Kidney epithelial cell (primary cell): ENCODE measurements at regions not wholly inside any gene's neighbourhood (a gene's known extent, or its start where the extent isn't known, plus 50 kb on each side); places are given as distances from the start of the nearest gene placed in this dataset.

Experiments
- DNase-seq: peaks from one replicate; pipeline ENCODE4 v3.0.0-alpha.2; 2010; ENCODE audit warnings: low read depth
- H3K27me3 ChIP-seq: 2 replicates; pipeline ENCODE4 v1.6.0; 2011; ENCODE audit warnings: low read length; ENCODE audit not compliant: control insufficient read depth, insufficient read depth
- H3K36me3 ChIP-seq: 2 replicates; pipeline ENCODE4 v1.5.1; 2011; ENCODE audit warnings: low read length; ENCODE audit not compliant: control insufficient read depth, insufficient read depth
- H3K4me3 ChIP-seq: 2 replicates; pipeline ENCODE4 v1.5.1; 2011; ENCODE audit warnings: low read depth, mild to moderate bottlenecking, control low read depth, low read length
- CTCF ChIP-seq: IDR thresholded peaks from 2 replicates; pipeline ENCODE4 v1.5.1; 2011; ENCODE audit warnings: mild to moderate bottlenecking, moderate library complexity, low read length, control low read depth, inconsistent platforms; ENCODE audit not compliant: insufficient read depth, poor library complexity, severe bottlenecking

- H3K4me3 ChIP-seq: no peak overlapping the region
- TF ChIP-seq CTCF: no peak
- no peak for DNase-seq
- no peaks in the 10 kb centered on the region for H3K36me3 ChIP-seq
- H3K27me3 ChIP-seq: peaks cover 3% of the 10 kb centered on the region
These were observed 231.3 kb downstream of the TFAP2C start for GRCh38 chr20:56860413-56860812.

GRCh38 chr20:56861590-56861989 lies 232.5 kb downstream of the TFAP2C start:
- Histone ChIP-seq H3K27me3 (peaks cover 3% of the 10 kb centered on the region), H3K36me3 (no peaks in the 10 kb centered on the region), H3K4me3 (no peak overlapping the region)
- no peak for TF ChIP-seq CTCF
- no peak for DNase-seq

- Histone ChIP-seq H3K36me3 (no peaks in the 10 kb centered on the region), H3K4me3 (no peak overlapping the region), H3K27me3 (no peaks in the 10 kb centered on the region)
- DNase-seq: no peak
- no peak for TF ChIP-seq CTCF
These were observed 235.9 kb downstream of the TFAP2C start for GRCh38 chr20:56865055-56865454.

GRCh38 chr20:56867128-56867527 lies 238.0 kb downstream of the TFAP2C start:
- H3K4me3 ChIP-seq: no peak overlapping the region
- DNase-seq: no peak
- H3K36me3 ChIP-seq: no peaks in the 10 kb centered on the region
- no peak for TF ChIP-seq CTCF
- no peaks in the 10 kb centered on the region for H3K27me3 ChIP-seq

GRCh38 chr20:56868746-56869145 lies 239.6 kb downstream of the TFAP2C start:
- H3K27me3 ChIP-seq: no peaks in the 10 kb centered on the region
- TF ChIP-seq CTCF: no peak
- no peak for DNase-seq
- no peak overlapping the region for H3K4me3 ChIP-seq
- no peaks in the 10 kb centered on the region for H3K36me3 ChIP-seq

- no peaks in the 10 kb centered on the region for H3K27me3 ChIP-seq
These were observed 241.2 kb downstream of the TFAP2C start for GRCh38 chr20:56870271-56870670.

More at GRCh38 chr20:56870271-56870670, 241.2 kb downstream of the TFAP2C start:
- Histone ChIP-seq H3K36me3 (no peaks in the 10 kb centered on the region), H3K4me3 (no peak overlapping the region)
- no peak for DNase-seq
- TF ChIP-seq CTCF: no peak
